Peyer's patch (tissue), 4 donors: ENCODE measurements at regions not wholly inside any gene's neighbourhood (a gene's known extent, or its start where the extent isn't known, plus 50 kb on each side); places are given as distances from the start of the nearest gene placed in this dataset.
A peak's percentile ranks its signal among the peaks of the same experiment; 100 is the strongest.

Source experiments
- DNase-seq, 3 donors: peaks; one replicate each; pipeline ENCODE4 v3.0.0-alpha.2; 2017 to 2019
- H3K27ac ChIP-seq, 4 donors: fragments of 200-600 bp; sonication (generic); one replicate each; pipeline ENCODE4 v1.5.1; 2016 to 2019
- H3K27me3 ChIP-seq, 2 donors: fragments of 200-600 bp; sonication (generic); one replicate each; pipeline ENCODE4 v1.5.1; 2019
- H3K36me3 ChIP-seq, 3 donors: fragments of 200-600 bp; sonication (generic); one replicate each; pipeline ENCODE4 v1.5.1; 2016 to 2019
- H3K4me1 ChIP-seq, 4 donors: fragments of 200-600 bp; sonication (generic); one replicate each; pipeline ENCODE4 v1.5.1; 2016 to 2019
- H3K4me3 ChIP-seq, 4 donors: fragments of 200-600 bp; sonication (generic); 1 replicate in 3 of 4; 2 replicates in 1 of 4; pipeline ENCODE4 v1.5.1; 2016 to 2019; ENCODE audit warnings: mild to moderate bottlenecking in 1 of 4
- H3K9me3 ChIP-seq, 4 donors: fragments of 200-600 bp; sonication (generic); one replicate each; pipeline ENCODE4 v1.5.1; 2016 to 2019; ENCODE audit warnings: mild to moderate bottlenecking in 1 of 4
- POLR2A ChIP-seq, 2 donors: fragments of 450-650 bp; IDR thresholded peaks; one replicate each; pipeline ENCODE4 v1.5.1; 2017; ENCODE audit warnings: antibody characterized with exemption in 2 of 2, mild to moderate bottlenecking in 2 of 2, moderate library complexity in 2 of 2
- TF ChIP-seq, protein P1 (sequence below), 6 experiments: fragments of 450-650 bp in 4 of 6; fragments of 200-600 bp in 2 of 6; sonication (generic) in 1 of 6; IDR thresholded peaks; one replicate each; pipeline ENCODE4 v1.5.1; 2017 to 2019; ENCODE audit warnings: antibody characterized with exemption in 6 of 6, mild to moderate bottlenecking in 3 of 6, moderate library complexity in 1 of 6

DNA sequence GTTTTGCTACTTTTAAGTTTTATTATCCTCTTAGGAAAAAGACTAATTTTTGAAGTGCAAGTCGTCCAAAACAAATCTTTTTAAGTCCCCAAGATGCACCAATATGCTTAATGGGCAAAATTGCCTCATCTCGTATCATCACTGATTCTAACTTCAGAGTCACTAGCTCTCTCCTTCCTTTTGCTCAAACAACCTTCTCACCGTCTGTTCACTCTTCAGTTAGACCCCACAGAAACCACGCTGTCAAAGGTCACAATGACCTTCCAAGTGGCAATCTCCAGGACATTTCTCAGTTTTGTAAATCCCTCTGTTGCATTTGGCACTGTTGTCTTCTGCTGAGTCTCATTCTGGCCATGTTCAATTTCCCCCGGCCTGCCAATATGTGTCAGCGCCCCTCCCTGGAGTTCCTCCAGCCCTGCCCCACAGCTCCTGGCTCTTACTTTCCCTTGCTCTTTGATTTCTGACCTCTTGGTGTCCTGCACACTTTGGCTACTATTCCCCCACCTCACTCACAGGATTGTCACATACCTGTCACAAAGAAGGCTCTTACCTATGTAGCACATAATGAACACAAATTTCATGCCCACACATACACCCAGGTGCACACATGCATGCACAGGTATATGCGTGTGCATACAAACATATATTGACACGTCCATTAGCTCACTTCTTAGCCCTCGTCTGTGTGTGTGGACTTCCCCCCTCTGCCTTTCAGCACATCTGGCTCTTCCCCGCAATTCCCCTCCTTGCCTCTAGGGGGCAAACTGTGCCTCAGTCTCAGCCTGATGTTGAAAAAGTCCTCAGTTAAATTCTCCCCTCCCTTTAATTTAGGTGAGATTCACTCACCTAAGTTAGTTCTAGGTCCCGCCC lies 354.0 kb upstream of the DUSP10 start:
- no peaks in the 10 kb centered on the region for H3K9me3 ChIP-seq
- H3K27ac ChIP-seq, result no peak overlapping the region
- H3K4me1 ChIP-seq, result no peaks in the 10 kb centered on the region
- H3K27me3 ChIP-seq, result no peaks in the 10 kb centered on the region
- TF ChIP-seq, protein P1, sequence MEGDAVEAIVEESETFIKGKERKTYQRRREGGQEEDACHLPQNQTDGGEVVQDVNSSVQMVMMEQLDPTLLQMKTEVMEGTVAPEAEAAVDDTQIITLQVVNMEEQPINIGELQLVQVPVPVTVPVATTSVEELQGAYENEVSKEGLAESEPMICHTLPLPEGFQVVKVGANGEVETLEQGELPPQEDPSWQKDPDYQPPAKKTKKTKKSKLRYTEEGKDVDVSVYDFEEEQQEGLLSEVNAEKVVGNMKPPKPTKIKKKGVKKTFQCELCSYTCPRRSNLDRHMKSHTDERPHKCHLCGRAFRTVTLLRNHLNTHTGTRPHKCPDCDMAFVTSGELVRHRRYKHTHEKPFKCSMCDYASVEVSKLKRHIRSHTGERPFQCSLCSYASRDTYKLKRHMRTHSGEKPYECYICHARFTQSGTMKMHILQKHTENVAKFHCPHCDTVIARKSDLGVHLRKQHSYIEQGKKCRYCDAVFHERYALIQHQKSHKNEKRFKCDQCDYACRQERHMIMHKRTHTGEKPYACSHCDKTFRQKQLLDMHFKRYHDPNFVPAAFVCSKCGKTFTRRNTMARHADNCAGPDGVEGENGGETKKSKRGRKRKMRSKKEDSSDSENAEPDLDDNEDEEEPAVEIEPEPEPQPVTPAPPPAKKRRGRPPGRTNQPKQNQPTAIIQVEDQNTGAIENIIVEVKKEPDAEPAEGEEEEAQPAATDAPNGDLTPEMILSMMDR (IDR thresholded peaks at IDR 0.05), result peak; percentile 47 to 78 (median 58)
- TF ChIP-seq POLR2A (IDR thresholded peaks at IDR 0.05), result no peak
- no peak overlapping the region for H3K4me3 ChIP-seq
- no peaks in the 10 kb centered on the region for H3K36me3 ChIP-seq
- peak in 2 of 3 donors; percentile 30 to 65 for DNase-seq

DNA sequence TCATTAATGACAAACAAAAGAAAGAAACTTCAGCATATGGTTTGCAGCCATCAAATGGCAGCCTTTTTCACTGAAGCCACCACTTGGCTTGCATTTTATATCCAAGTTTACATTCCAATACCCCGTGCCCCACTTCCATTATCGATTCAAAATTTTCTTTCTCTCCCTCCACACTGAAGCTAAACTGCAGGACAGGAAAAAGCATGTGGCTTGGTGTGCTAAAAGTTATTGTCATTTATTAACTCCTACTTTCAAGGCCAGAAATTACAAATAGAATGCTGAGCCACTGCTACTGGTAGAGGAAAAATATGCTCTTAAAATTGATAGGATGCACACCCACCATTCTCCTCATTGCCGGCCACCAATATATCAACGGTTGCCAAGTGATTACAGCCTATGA lies 351.6 kb upstream of the DUSP10 start:
- TF ChIP-seq, protein P1 (IDR thresholded peaks at IDR 0.05), result no peak
- TF ChIP-seq POLR2A (IDR thresholded peaks at IDR 0.05), result no peak
- Histone ChIP-seq H3K27ac (no peak overlapping the region), H3K27me3 (no peaks in the 10 kb centered on the region), H3K4me3 (no peak overlapping the region), H3K9me3 (no peaks in the 10 kb centered on the region), H3K4me1 (no peaks in the 10 kb centered on the region), H3K36me3 (no peaks in the 10 kb centered on the region)
- no peak for DNase-seq

DNA sequence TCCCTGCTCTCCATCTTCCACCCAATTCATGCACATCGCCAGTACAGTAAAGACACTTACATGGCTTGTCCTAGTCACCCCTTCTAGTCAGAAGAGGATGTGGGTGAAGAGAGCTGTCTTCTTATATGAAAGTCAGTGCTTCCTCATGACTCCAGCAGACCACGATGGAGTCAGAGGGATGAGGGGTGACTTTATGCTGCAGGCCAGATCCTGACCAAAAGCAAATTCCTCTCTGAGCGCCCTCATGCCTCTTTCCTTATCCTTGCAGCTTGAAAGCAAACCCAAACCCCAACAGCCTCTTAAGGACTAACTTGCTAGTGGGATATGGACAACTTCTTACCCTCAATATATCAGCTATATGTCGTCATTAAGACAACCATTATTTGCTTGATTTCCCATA lies 348.2 kb upstream of the DUSP10 start:
- Histone ChIP-seq H3K9me3 (no peaks in the 10 kb centered on the region), H3K27me3 (no peaks in the 10 kb centered on the region)
- DNase-seq, result no peak

DNA sequence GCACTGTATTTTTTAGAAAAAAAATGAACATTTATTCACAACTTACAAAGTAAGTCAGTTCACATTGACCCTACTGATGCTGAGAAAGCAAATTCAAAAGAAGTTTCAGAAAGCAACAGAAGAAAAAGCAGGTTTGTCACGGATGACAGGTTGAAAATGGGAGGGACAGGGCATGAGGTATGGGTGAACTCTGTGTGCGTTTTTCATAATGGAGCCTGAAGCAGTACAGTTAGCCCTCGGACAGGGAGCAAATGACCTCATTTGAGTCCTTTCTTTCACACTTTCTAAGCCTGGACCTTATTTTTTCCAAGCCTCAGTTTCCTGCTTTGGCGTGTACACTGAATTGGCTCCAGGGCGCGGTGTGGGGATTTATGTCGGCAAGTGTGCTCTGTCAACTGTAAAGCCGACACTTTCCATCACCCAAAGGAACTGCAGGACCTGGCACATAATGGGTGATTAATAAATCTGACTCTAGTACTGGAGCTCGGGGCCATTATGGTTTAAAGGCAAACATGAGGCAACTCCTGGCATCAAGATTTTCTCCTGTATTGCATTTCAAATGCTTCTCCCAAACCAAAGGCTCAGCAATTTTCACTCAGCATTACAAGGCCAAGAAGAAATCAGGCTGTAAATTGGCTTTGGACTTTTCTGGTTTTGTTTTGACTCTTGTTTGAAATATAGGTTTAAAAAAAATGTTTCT lies 345.5 kb upstream of the DUSP10 start:
- no peak for TF ChIP-seq POLR2A (IDR thresholded peaks at IDR 0.05)
- TF ChIP-seq, protein P1 (IDR thresholded peaks at IDR 0.05), result no peak

More for the DNA sequence above, 348.2 kb upstream of the DUSP10 start:
- TF ChIP-seq, protein P1 (IDR thresholded peaks at IDR 0.05), result no peak
- TF ChIP-seq POLR2A (IDR thresholded peaks at IDR 0.05), result no peak
- no peaks in the 10 kb centered on the region for H3K36me3 ChIP-seq
- H3K4me3 ChIP-seq, result no peak overlapping the region
- H3K4me1 ChIP-seq, result no peaks in the 10 kb centered on the region
- H3K27ac ChIP-seq, result no peak overlapping the region

DNA sequence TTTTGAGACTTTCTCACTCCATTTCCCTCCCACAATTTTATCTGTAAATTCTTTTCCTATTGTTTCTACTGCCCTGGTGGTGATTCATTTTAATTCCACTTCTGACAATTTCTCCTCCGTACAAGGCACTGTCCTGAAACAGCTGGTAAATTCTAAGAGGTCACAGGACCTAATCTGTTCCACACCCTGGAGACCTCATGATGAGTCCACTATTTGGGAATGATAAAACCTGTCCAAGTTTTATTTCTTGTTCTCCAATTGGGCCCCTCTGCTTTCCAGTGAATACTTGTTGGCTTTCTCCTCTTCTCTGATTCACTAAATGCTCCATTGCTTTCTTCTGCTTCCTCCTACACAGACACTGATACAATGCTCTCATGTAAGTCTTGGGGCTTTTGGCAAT lies 343.1 kb upstream of the DUSP10 start:
- Histone ChIP-seq H3K4me1 (no peaks in the 10 kb centered on the region), H3K27ac (no peak overlapping the region), H3K9me3 (no peaks in the 10 kb centered on the region), H3K27me3 (no peaks in the 10 kb centered on the region), H3K36me3 (no peaks in the 10 kb centered on the region), H3K4me3 (no peak overlapping the region)
- TF ChIP-seq, protein P1 (IDR thresholded peaks at IDR 0.05), result no peak
- TF ChIP-seq POLR2A (IDR thresholded peaks at IDR 0.05), result no peak
- DNase-seq, result no peak

More for the DNA sequence above, 345.5 kb upstream of the DUSP10 start:
- H3K27me3 ChIP-seq, result no peaks in the 10 kb centered on the region
- H3K9me3 ChIP-seq, result no peaks in the 10 kb centered on the region
- H3K4me3 ChIP-seq, result no peak overlapping the region
- no peak for DNase-seq
- no peaks in the 10 kb centered on the region for H3K36me3 ChIP-seq
- H3K4me1 ChIP-seq, result no peaks in the 10 kb centered on the region
- no peak overlapping the region for H3K27ac ChIP-seq
